ENCODE measurements at regions not wholly inside any gene's neighbourhood (a gene's known extent, or its start where the extent isn't known, plus 50 kb on each side); places are given as distances from the start of the nearest gene placed in this dataset.
"Not testable (repeated sequence)": the region's sequence is repeated elsewhere in the genome, so short reads cannot be mapped to it uniquely, and the experiment has no call there.

- Mint-ChIP-seq H3K27ac (no peak overlapping the region), H3K36me3 (ENCODE audit: insufficient read depth in 2 of 2) (no peaks in the 10 kb centered on the region), H3K4me1 (ENCODE audit: low read depth) (peaks cover 34% of the 10 kb centered on the region), H3K9me3 (no peaks in the 10 kb centered on the region), H3K4me3 (no peak overlapping the region), H3K27me3 (ENCODE audit: low read depth) (peaks cover 15% of the 10 kb centered on the region)
- no peak for DNase-seq
- no peak for ATAC-seq (replicated peaks in 1 of 2)
Measured at GRCh38 chr13:44140146-44140545, 233.5 kb upstream of the SERP2 start.

- Mint-ChIP-seq H3K9me3 (no peaks in the 10 kb centered on the region), H3K4me1 (ENCODE audit: low read depth) (peaks cover 34% of the 10 kb centered on the region), H3K4me3 (peak overlapping the region; percentile 93 to 96), H3K36me3 (ENCODE audit: insufficient read depth in 2 of 2) (no peaks in the 10 kb centered on the region), H3K27me3 (ENCODE audit: low read depth) (peaks cover 18% of the 10 kb centered on the region), H3K27ac (peak overlapping the region; percentile 94)
- DNase-seq (peak; percentile 2 to 4), ATAC-seq (replicated peaks in 1 of 2) (no peak)
Measured at GRCh38 chr13:44140888-44141724, 232.5 kb upstream of the SERP2 start.

GRCh38 chr13:44141725-44142539, 231.7 kb upstream of the SERP2 start:
- Mint-ChIP-seq H3K27me3 (ENCODE audit: low read depth) (peaks cover 18% of the 10 kb centered on the region), H3K9me3 (no peaks in the 10 kb centered on the region), H3K27ac (peak overlapping the region; percentile 94), H3K4me1 (ENCODE audit: low read depth) (peaks cover 29% of the 10 kb centered on the region), H3K4me3 (peak overlapping the region; percentile 93 to 96), H3K36me3 (ENCODE audit: insufficient read depth in 2 of 2) (no peaks in the 10 kb centered on the region)
- ATAC-seq (replicated peaks in 1 of 2) (peak; percentile 100), DNase-seq (peak; percentile 96 to 99)

GRCh38 chr13:44142540-44142867, 231.1 kb upstream of the SERP2 start:
- Mint-ChIP-seq H3K4me3 (peak overlapping the region; percentile 88 to 95), H3K4me1 (ENCODE audit: low read depth) (peaks cover 24% of the 10 kb centered on the region), H3K27ac (peak overlapping the region; percentile 72), H3K36me3 (ENCODE audit: insufficient read depth in 2 of 2) (no peaks in the 10 kb centered on the region), H3K27me3 (ENCODE audit: low read depth) (peaks cover 18% of the 10 kb centered on the region), H3K9me3 (no peaks in the 10 kb centered on the region)
- DNase-seq = no peak
- ATAC-seq (replicated peaks in 1 of 2) = no peak

- Mint-ChIP-seq H3K27ac (no peak overlapping the region), H3K36me3 (ENCODE audit: insufficient read depth in 2 of 2) (no peaks in the 10 kb centered on the region), H3K4me3 (peak overlapping the region in 1 of 2 donors; percentile 95), H3K27me3 (ENCODE audit: low read depth) (peaks cover 18% of the 10 kb centered on the region), H3K9me3 (no peaks in the 10 kb centered on the region), H3K4me1 (ENCODE audit: low read depth) (peaks cover 24% of the 10 kb centered on the region)
- no peak for ATAC-seq (replicated peaks in 1 of 2)
- no peak for DNase-seq
Measured at GRCh38 chr13:44142941-44143665, 230.5 kb upstream of the SERP2 start.

- H3K9me3 Mint-ChIP-seq = no peaks in the 10 kb centered on the region
- H3K27me3 Mint-ChIP-seq (ENCODE audit: low read depth) = peaks cover 18% of the 10 kb centered on the region
- peaks cover 19% of the 10 kb centered on the region for H3K4me1 Mint-ChIP-seq (ENCODE audit: low read depth)
- no peak for DNase-seq
- no peaks in the 10 kb centered on the region for H3K36me3 Mint-ChIP-seq (ENCODE audit: insufficient read depth in 2 of 2)
- ATAC-seq (replicated peaks in 1 of 2) = no peak
- no peak overlapping the region for H3K27ac Mint-ChIP-seq
- no peak overlapping the region for H3K4me3 Mint-ChIP-seq
Measured at GRCh38 chr13:44146138-44146537, 227.5 kb upstream of the SERP2 start.

GRCh38 chr13:44147233-44147632, 226.4 kb upstream of the SERP2 start:
- Mint-ChIP-seq H3K4me1 (ENCODE audit: low read depth) (peaks cover 13% of the 10 kb centered on the region), H3K36me3 (ENCODE audit: insufficient read depth in 2 of 2) (no peaks in the 10 kb centered on the region), H3K9me3 (no peaks in the 10 kb centered on the region), H3K4me3 (no peak overlapping the region), H3K27ac (no peak overlapping the region), H3K27me3 (ENCODE audit: low read depth) (peaks cover 18% of the 10 kb centered on the region)
- ATAC-seq (replicated peaks in 1 of 2) = no peak
- DNase-seq = no peak

GRCh38 chr13:44147648-44148047, 226.0 kb upstream of the SERP2 start:
- peaks cover 9% of the 10 kb centered on the region for H3K4me1 Mint-ChIP-seq (ENCODE audit: low read depth)
- DNase-seq (no peak), ATAC-seq (replicated peaks in 1 of 2) (no peak)
- H3K27ac Mint-ChIP-seq = no peak overlapping the region
- no peaks in the 10 kb centered on the region for H3K36me3 Mint-ChIP-seq (ENCODE audit: insufficient read depth in 2 of 2)
- no peak overlapping the region for H3K4me3 Mint-ChIP-seq
- no peaks in the 10 kb centered on the region for H3K9me3 Mint-ChIP-seq
- H3K27me3 Mint-ChIP-seq (ENCODE audit: low read depth) = peaks cover 17% of the 10 kb centered on the region

- no peak for DNase-seq
- Mint-ChIP-seq H3K27ac (no peak overlapping the region), H3K36me3 (ENCODE audit: insufficient read depth in 2 of 2) (no peaks in the 10 kb centered on the region), H3K27me3 (ENCODE audit: low read depth) (peaks cover 10% of the 10 kb centered on the region), H3K4me1 (ENCODE audit: low read depth) (peaks cover 2% of the 10 kb centered on the region), H3K9me3 (no peaks in the 10 kb centered on the region), H3K4me3 (no peak overlapping the region)
- no peak for ATAC-seq (replicated peaks in 1 of 2)
Measured at GRCh38 chr13:44148159-44148914, 225.3 kb upstream of the SERP2 start.

- not testable (repeated sequence) for DNase-seq; H3K27ac Mint-ChIP-seq; H3K4me3 Mint-ChIP-seq; H3K9me3 Mint-ChIP-seq; H3K27me3 Mint-ChIP-seq (ENCODE audit: low read depth); ATAC-seq (replicated peaks in 1 of 2); H3K4me1 Mint-ChIP-seq (ENCODE audit: low read depth); H3K36me3 Mint-ChIP-seq (ENCODE audit: insufficient read depth in 2 of 2)
Measured at GRCh38 chr13:44149231-44149630, 224.4 kb upstream of the SERP2 start.

GRCh38 chr13:44149821-44150220, 223.8 kb upstream of the SERP2 start:
- H3K4me3 Mint-ChIP-seq = no peak overlapping the region
- no peak for ATAC-seq (replicated peaks in 1 of 2)
- no peak overlapping the region for H3K27ac Mint-ChIP-seq
- no peaks in the 10 kb centered on the region for H3K9me3 Mint-ChIP-seq
- H3K36me3 Mint-ChIP-seq (ENCODE audit: insufficient read depth in 2 of 2) = no peaks in the 10 kb centered on the region
- no peak for DNase-seq
- peaks cover 6% of the 10 kb centered on the region for H3K27me3 Mint-ChIP-seq (ENCODE audit: low read depth)
- H3K4me1 Mint-ChIP-seq (ENCODE audit: low read depth) = no peaks in the 10 kb centered on the region

- Mint-ChIP-seq H3K27me3 (ENCODE audit: low read depth) (no peaks in the 10 kb centered on the region), H3K36me3 (ENCODE audit: insufficient read depth in 2 of 2) (no peaks in the 10 kb centered on the region), H3K9me3 (no peaks in the 10 kb centered on the region), H3K4me1 (ENCODE audit: low read depth) (no peaks in the 10 kb centered on the region), H3K4me3 (no peak overlapping the region), H3K27ac (no peak overlapping the region)
- ATAC-seq (replicated peaks in 1 of 2) (no peak), DNase-seq (no peak)
Measured at GRCh38 chr13:44151474-44151873, 222.2 kb upstream of the SERP2 start.
